Smooth muscle cell (in vitro differentiated cells): ENCODE measurements at regions not wholly inside any gene's neighbourhood (a gene's known extent, or its start where the extent isn't known, plus 50 kb on each side); places are given as distances from the start of the nearest gene placed in this dataset.

Experiments
- DNase-seq: peaks from one replicate; lab custom pipeline; 2025; ENCODE audit not compliant: unreplicated experiment; lab: John Stamatoyannopoulos, UW
- H2AFZ ChIP-seq: fragments of 200-600 bp; sonication (generic); 2 replicates; pipeline ENCODE4 v1.6.0; 2016; ENCODE audit warnings: antibody characterized with exemption, low read depth, mild to moderate bottlenecking
- H3F3A ChIP-seq: fragments of 200-600 bp; sonication (generic); 2 replicates; pipeline ENCODE4 v1.6.0; 2017; ENCODE audit warnings: antibody characterized with exemption, low read depth
- H3K27ac ChIP-seq: fragments of 200-600 bp; sonication (generic); 2 replicates; pipeline ENCODE4 v1.5.1; 2016; ENCODE audit warnings: low read depth, mild to moderate bottlenecking
- H3K27me3 ChIP-seq: fragments of 200-600 bp; sonication (generic); 2 replicates; pipeline ENCODE4 v1.6.1; 2016; ENCODE audit warnings: low read depth, mild to moderate bottlenecking
- H3K36me3 ChIP-seq: fragments of 200-600 bp; sonication (generic); 2 replicates; pipeline ENCODE4 v1.5.1; 2016; ENCODE audit warnings: low read depth
- H3K4me1 ChIP-seq: fragments of 200-600 bp; sonication (generic); 2 replicates; pipeline ENCODE4 v1.5.1; 2016; ENCODE audit warnings: low read depth
- H3K4me2 ChIP-seq: fragments of 200-600 bp; sonication (generic); 2 replicates; pipeline ENCODE4 v1.6.0; 2016; ENCODE audit warnings: mild to moderate bottlenecking
- H3K4me3 ChIP-seq: fragments of 200-600 bp; sonication (generic); 2 replicates; pipeline ENCODE4 v1.5.1; 2016; ENCODE audit warnings: mild to moderate bottlenecking
- H3K79me2 ChIP-seq: fragments of 200-600 bp; sonication (generic); 2 replicates; pipeline ENCODE4 v1.6.0; 2016; ENCODE audit warnings: low read depth, mild to moderate bottlenecking
- H3K9ac ChIP-seq: fragments of 200-600 bp; sonication (generic); 2 replicates; pipeline ENCODE4 v1.6.0; 2016; ENCODE audit warnings: low read depth
- H3K9me3 ChIP-seq: fragments of 200-600 bp; sonication (generic); replicated peaks from 2 replicates; pipeline ENCODE4 v1.5.1; 2016; ENCODE audit warnings: low read depth
- H4K20me1 ChIP-seq: fragments of 200-600 bp; sonication (generic); 2 replicates; pipeline ENCODE4 v1.6.0; 2016; ENCODE audit warnings: low read depth
- WGBS: methylation state at CpG from one replicate; pipeline ENCODE4 v1.1.7; 2016; ENCODE audit warnings: low lambda C conversion rate; 5-methylcytosine and 5-hydroxymethylcytosine counted together
- TF ChIP-seq, protein P1 (sequence below): fragments of 200-600 bp; sonication (generic); IDR thresholded peaks from 2 replicates; pipeline ENCODE4 v1.5.1; 2017; ENCODE audit warnings: borderline replicate concordance, mild to moderate bottlenecking, antibody characterized with exemption; ENCODE audit not compliant: insufficient read depth, poor library complexity, severe bottlenecking

DNA sequence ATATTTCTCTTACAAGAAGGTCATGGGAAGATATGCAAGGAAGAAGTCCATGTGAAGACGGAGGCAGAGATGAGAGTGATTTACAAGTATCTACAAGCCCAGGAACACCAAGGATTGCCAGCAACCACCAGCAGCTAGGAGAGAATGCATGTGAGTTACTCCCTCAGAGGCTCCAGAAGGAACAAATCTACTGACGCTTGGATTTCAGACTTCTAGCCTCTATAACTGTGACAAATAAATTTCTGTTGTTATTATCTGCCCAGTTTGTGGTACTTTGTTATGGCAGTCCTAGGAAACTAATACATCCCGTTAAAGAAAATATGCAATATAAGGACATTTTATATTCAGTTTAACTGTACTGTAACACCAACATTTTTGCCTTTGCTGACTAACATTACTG lies 283.9 kb downstream of the BCHE start:
- Histone ChIP-seq H3K27ac (no peak overlapping the region), H4K20me1 (no peaks in the 10 kb centered on the region), H3K36me3 (no peaks in the 10 kb centered on the region), H3K27me3 (no peaks in the 10 kb centered on the region), H3K9me3 (no peaks in the 10 kb centered on the region), H3K4me1 (no peaks in the 10 kb centered on the region), H3K79me2 (no peaks in the 10 kb centered on the region), H2AFZ (no peak overlapping the region), H3K4me3 (no peak overlapping the region), H3K9ac (no peak overlapping the region), H3K4me2 (no peak overlapping the region), H3F3A (no peaks in the 10 kb centered on the region)
- WGBS = 80% methylated on average over 3 of the region's 3 CpGs
- DNase-seq = no peak
- TF ChIP-seq, protein P1, sequence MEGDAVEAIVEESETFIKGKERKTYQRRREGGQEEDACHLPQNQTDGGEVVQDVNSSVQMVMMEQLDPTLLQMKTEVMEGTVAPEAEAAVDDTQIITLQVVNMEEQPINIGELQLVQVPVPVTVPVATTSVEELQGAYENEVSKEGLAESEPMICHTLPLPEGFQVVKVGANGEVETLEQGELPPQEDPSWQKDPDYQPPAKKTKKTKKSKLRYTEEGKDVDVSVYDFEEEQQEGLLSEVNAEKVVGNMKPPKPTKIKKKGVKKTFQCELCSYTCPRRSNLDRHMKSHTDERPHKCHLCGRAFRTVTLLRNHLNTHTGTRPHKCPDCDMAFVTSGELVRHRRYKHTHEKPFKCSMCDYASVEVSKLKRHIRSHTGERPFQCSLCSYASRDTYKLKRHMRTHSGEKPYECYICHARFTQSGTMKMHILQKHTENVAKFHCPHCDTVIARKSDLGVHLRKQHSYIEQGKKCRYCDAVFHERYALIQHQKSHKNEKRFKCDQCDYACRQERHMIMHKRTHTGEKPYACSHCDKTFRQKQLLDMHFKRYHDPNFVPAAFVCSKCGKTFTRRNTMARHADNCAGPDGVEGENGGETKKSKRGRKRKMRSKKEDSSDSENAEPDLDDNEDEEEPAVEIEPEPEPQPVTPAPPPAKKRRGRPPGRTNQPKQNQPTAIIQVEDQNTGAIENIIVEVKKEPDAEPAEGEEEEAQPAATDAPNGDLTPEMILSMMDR = no peak

DNA sequence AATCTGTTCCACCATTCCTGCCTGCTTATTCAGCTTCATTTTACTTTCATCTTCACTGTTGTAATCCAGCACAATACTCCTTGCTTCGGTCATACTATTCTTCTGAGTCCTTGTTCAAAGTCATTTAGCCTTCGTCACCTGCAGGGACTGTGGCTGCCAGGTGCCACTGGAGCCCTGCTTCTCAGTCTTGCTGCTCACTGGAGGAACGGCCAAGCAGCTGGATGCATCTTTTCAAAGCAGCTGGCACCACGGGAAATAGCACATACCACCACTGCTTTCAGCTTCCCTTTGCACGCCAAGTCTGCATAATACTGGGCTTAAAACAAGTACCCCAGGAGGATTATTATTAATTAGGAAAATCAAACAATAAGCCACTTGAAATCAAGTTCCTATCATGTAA lies 287.6 kb downstream of the BCHE start:
- no peak overlapping the region for H3K27ac ChIP-seq
- TF ChIP-seq, protein P1 = no peak
- 76% methylated on average over 5 of the region's 5 CpGs for WGBS

DNA sequence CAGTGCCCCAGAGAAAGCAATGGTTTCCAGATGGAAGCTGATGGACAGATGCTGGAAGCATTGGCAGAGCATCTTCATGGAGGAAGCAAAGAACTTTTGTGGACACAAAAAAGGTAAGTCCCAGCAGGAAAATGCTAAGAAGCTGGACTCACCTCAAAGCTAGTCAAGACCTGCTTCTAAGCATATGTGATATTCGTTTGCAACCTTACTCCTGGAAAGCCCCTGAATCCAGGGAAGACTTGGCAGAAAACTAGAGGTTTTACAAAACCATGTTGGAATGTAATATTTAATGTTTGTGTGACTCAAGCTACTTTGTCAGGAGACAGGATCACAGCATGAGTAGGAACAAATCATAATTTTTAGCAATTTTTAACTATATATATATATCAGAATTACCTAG lies 288.2 kb downstream of the BCHE start:
- H3K27ac ChIP-seq = no peak overlapping the region
- no peaks in the 10 kb centered on the region for H4K20me1 ChIP-seq
- no peaks in the 10 kb centered on the region for H3K4me1 ChIP-seq
- H3K79me2 ChIP-seq = no peaks in the 10 kb centered on the region
- H3K36me3 ChIP-seq = no peaks in the 10 kb centered on the region
- TF ChIP-seq, protein P1 = no peak
- H3K4me2 ChIP-seq = no peak overlapping the region
- no peaks in the 10 kb centered on the region for H3K27me3 ChIP-seq
- H3K4me3 ChIP-seq = no peak overlapping the region
- 82% methylated on average over 1 of the region's 1 CpG for WGBS
- H3F3A ChIP-seq = no peaks in the 10 kb centered on the region
- no peak for DNase-seq
- H2AFZ ChIP-seq = no peak overlapping the region
- no peaks in the 10 kb centered on the region for H3K9me3 ChIP-seq
- no peak overlapping the region for H3K9ac ChIP-seq

More for the DNA sequence above, 287.6 kb downstream of the BCHE start:
- DNase-seq = no peak
- Histone ChIP-seq H3K4me3 (no peak overlapping the region), H4K20me1 (no peaks in the 10 kb centered on the region), H3K4me2 (no peak overlapping the region), H2AFZ (no peak overlapping the region), H3K79me2 (no peaks in the 10 kb centered on the region), H3K4me1 (no peaks in the 10 kb centered on the region), H3K9me3 (no peaks in the 10 kb centered on the region), H3K9ac (no peak overlapping the region), H3F3A (no peaks in the 10 kb centered on the region), H3K27me3 (no peaks in the 10 kb centered on the region), H3K36me3 (no peaks in the 10 kb centered on the region)

DNA sequence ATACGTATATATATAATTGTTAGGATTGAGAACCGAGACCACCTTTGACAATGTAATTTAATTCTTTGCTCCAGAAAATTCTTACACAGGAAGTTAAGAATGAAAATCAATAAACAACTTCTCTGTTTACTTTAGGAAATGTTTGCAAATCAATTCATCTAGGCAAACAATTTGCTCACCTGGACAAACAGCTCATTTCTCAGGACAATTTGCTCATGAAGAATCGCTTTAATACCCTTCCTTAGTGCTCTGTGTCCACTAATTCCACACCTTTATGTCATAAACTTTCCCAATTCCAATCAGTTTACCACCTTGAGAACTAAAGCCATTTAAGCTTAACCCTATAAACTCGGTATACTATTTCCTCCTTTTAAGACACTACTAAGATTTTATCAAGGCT lies 292.2 kb downstream of the BCHE start:
- 86% methylated on average over 4 of the region's 4 CpGs for WGBS
- H3K4me2 ChIP-seq = no peak overlapping the region
- H3K4me1 ChIP-seq = no peaks in the 10 kb centered on the region
- no peaks in the 10 kb centered on the region for H4K20me1 ChIP-seq
- no peaks in the 10 kb centered on the region for H3K79me2 ChIP-seq
- H2AFZ ChIP-seq = no peak overlapping the region
- H3K36me3 ChIP-seq = no peaks in the 10 kb centered on the region
- no peak overlapping the region for H3K9ac ChIP-seq
- no peaks in the 10 kb centered on the region for H3K27me3 ChIP-seq
- no peak for DNase-seq
- TF ChIP-seq, protein P1 = no peak
- no peak overlapping the region for H3K4me3 ChIP-seq
- no peaks in the 10 kb centered on the region for H3K9me3 ChIP-seq
- H3F3A ChIP-seq = no peaks in the 10 kb centered on the region
- H3K27ac ChIP-seq = no peak overlapping the region
